Ovary (tissue), 7 donors: ENCODE measurements at regions not wholly inside any gene's neighbourhood (a gene's known extent, or its start where the extent isn't known, plus 50 kb on each side); places are given as distances from the start of the nearest gene placed in this dataset.

Source experiments
- DNase-seq, 5 donors: peaks; one replicate each; pipeline ENCODE4 v3.0.0-alpha.2; 2019 to 2020
- H3K27ac ChIP-seq, 2 donors: fragments of 200-600 bp; one replicate each; pipeline versions ENCODE4 v1.5.1 to v1.8.0; 2019 to 2022
- H3K27me3 ChIP-seq: fragments of 200-600 bp; one replicate; pipeline ENCODE4 v1.8.0; 2022
- H3K36me3 ChIP-seq: fragments of 200-600 bp; sonication (generic); one replicate; pipeline ENCODE4 v1.5.1; 2019
- H3K4me1 ChIP-seq: one replicate; pipeline ENCODE4 v1.8.1; 2013; ENCODE audit warnings: mild to moderate bottlenecking, moderate library complexity; ENCODE audit not compliant: insufficient read depth
- H3K4me3 ChIP-seq: fragments of 200-600 bp; sonication (generic); one replicate; pipeline ENCODE4 v1.5.1; 2017
- H3K9me3 ChIP-seq, 2 donors: fragments of 200-600 bp in 1 of 2; sonication (generic) in 1 of 2; one replicate each; pipeline versions ENCODE4 v1.5.1 to v1.8.1; 2013 to 2019; ENCODE audit warnings: mild to moderate bottlenecking in 1 of 2, moderate library complexity in 1 of 2
- CTCF ChIP-seq, 3 donors: fragments of 450-650 bp in 2 of 3; fragments of 200-600 bp in 1 of 3; IDR thresholded peaks; one replicate each; pipeline versions ENCODE4 v1.5.1 to v1.8.0; 2016 to 2022; ENCODE audit warnings: antibody characterized with exemption in 3 of 3, mild to moderate bottlenecking in 1 of 3
- EP300 ChIP-seq: sonication (generic); formaldehyde crosslinking; IDR thresholded peaks from one replicate; pipeline ENCODE4 v1.6.1; 2017; ENCODE audit warnings: antibody characterized with exemption
- POLR2A ChIP-seq: fragments of 450-650 bp; IDR thresholded peaks from one replicate; pipeline ENCODE4 v1.6.1; 2017; ENCODE audit warnings: antibody characterized with exemption, mild to moderate bottlenecking, moderate library complexity
- WGBS, 3 donors: extraction: QIAGEN DNeasy Blood & Tissue Kit in 1 of 3; methylation state at CpG; one replicate each; pipeline versions ENCODE4 v1.1.5 to v1.1.7; 2013 to 2017; 5-methylcytosine and 5-hydroxymethylcytosine counted together
- intact Hi-C, 4 donors: fragments of 100-400 bp; cut with DNase I; formaldehyde crosslinking; loops; one replicate each; pipeline versions ENCODE4 v1.11.0 to v1.15.1; 2022 to 2023
- donor health status: DM: no; HTN: no; CAD: no; lungs with moderate emphysema.
- donor health status: DM: no; HTN: no; CAD: no.
- donor health status: Bipolar disorder and iron deficiency.
- donor health status: DM: no; HTN: no; CAD: no.
- donor health status: DM: yes; HTN: yes; CAD: no.

- intact Hi-C loops = no loop called here
- WGBS, 3 donors = 57 to 62% (median 58%) methylated on average over 8 of the region's 8 CpGs
- DNase-seq = no peak
Observed at GRCh38 chr22:25437414-25438160, 126.9 kb upstream of the GRK3 start.

GRCh38 chr22:25447067-25447685 is 117.3 kb upstream of the GRK3 start:
- Histone ChIP-seq H3K36me3 (no peaks in the 10 kb centered on the region), H3K9me3 (no peaks in the 10 kb centered on the region), H3K27ac (no peak overlapping the region), H3K4me3 (no peak overlapping the region), H3K4me1 (peaks cover 5% of the 10 kb centered on the region), H3K27me3 (no peaks in the 10 kb centered on the region)
- intact Hi-C loops = loop anchor here in 2 of 4 donors (5.0 to 10.0 kb wide), 2 partner anchors 82 to 85 kb away; no protein-coding TSS in a partner anchor
- no peak for DNase-seq
- 33 to 49% (median 40%) methylated on average over 4 of the region's 4 CpGs for WGBS, 3 donors
- TF ChIP-seq POLR2A (no peak), CTCF (IDR thresholded peaks at IDR 0.05) (no peak), EP300 (no peak)

More at GRCh38 chr22:25437414-25438160, 126.9 kb upstream of the GRK3 start:
- no peak overlapping the region for H3K27ac ChIP-seq
- no peaks in the 10 kb centered on the region for H3K9me3 ChIP-seq
- TF ChIP-seq CTCF (IDR thresholded peaks at IDR 0.05) = no peak
- no peak for TF ChIP-seq POLR2A
- no peak for TF ChIP-seq EP300
- no peaks in the 10 kb centered on the region for H3K4me1 ChIP-seq
- no peaks in the 10 kb centered on the region for H3K36me3 ChIP-seq
- no peaks in the 10 kb centered on the region for H3K27me3 ChIP-seq
- H3K4me3 ChIP-seq = no peak overlapping the region

- intact Hi-C loops = loop anchor here in 2 of 4 donors (5.0 to 10.0 kb wide), 2 partner anchors 83 to 86 kb away; no protein-coding TSS in a partner anchor
- peaks cover 8% of the 10 kb centered on the region for H3K4me1 ChIP-seq
- WGBS, 3 donors = 4 to 5% (median 4%) methylated on average over 24 to 30 of the region's 30 CpGs
Observed at GRCh38 chr22:25447686-25448434, 116.6 kb upstream of the GRK3 start.

More at GRCh38 chr22:25447686-25448434, 116.6 kb upstream of the GRK3 start:
- DNase-seq = peak; percentile 82 to 94 (median 89)
- Histone ChIP-seq H3K4me3 (peak overlapping the region; percentile 65), H3K27ac (peak overlapping the region; percentile 14 to 55), H3K36me3 (no peaks in the 10 kb centered on the region), H3K27me3 (no peaks in the 10 kb centered on the region), H3K9me3 (no peaks in the 10 kb centered on the region)
- TF ChIP-seq CTCF (IDR thresholded peaks at IDR 0.05) = peak; percentile 84 to 88 (median 86)
- TF ChIP-seq EP300 = no peak
- peak; percentile 26 for TF ChIP-seq POLR2A
